ENCODE measurements at regions not wholly inside any gene's neighbourhood (a gene's known extent, or its start where the extent isn't known, plus 50 kb on each side); places are given as distances from the start of the nearest gene placed in this dataset.

DNA sequence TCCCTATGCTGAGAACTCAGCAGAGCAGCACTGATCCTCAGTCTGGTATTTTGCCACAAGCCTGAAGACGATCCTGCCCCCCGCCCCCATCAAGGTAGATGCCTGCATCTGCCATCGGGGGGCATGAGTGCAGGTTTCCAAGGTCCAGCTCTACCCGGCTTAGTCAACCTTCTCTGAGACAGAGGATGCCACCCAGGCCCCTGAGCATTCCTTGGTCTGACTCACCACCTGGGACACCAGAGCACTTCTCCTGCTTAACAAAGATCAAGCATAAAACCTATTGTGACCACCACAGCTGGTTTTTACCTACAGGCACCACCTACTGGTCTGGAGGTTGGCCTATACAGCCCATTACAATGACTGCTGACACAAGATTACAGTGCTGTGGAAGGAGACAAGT, 1168.1 kb downstream of the PCDH19 start:
- TF ChIP-seq SUZ12 (IDR thresholded peaks at IDR 0.05; ENCODE audit: extremely low read depth, insufficient read depth, insufficient read length) (no peak), ZNF274 (IDR thresholded peaks at IDR 0.05; ENCODE audit: low read depth, low read length) (no peak), YY1 (IDR thresholded peaks at IDR 0.05; ENCODE audit: insufficient read depth, insufficient read length) (no peak)
